ENCODE measurements at regions not wholly inside any gene's neighbourhood (a gene's known extent, or its start where the extent isn't known, plus 50 kb on each side); places are given as distances from the start of the nearest gene placed in this dataset.

DNA sequence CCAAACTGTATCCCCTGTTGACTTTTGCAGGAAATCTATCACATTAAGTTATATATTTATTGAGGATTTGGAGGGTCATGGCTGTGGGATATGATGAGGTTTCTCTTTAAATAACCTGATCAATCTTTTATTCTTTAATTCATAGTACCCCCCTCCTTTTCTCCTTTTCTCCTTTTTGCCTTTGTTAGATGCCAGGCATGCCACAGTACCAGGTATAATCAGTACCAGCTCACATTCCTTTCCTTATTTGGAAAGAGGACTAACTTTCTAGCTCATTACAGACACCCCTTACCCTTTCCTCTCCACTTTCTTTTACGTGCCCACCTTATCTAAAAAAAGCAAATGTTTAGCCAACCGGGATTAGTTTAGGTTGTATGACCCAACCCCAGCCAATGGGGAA, 326.4 kb upstream of the NAALADL2 start:
- no TSS peak for BruUV-seq (replicated peaks)
- intact Hi-C loops (cut with micrococcal nuclease), result no loop called here

GRCh38 chr3:174533286-174533685, 325.8 kb upstream of the NAALADL2 start:
- H3K4me2 ChIP-seq (ENCODE audit: insufficient read depth, low read length), result no peak overlapping the region
- FAIRE-seq (no peak), DNase-seq (ENCODE audit: low read depth, low spot score) (no peak)
- dilution Hi-C loops (cut with MboI; ENCODE audit: extremely low pct_ligation_motif_present, low sequenced_read_pairs), result no loop called here
- no peaks in the 10 kb centered on the region for H3K4me1 ChIP-seq (ENCODE audit: control insufficient read depth, extremely low read depth, insufficient read depth, low read length)
- no peaks in the 10 kb centered on the region for H3K36me3 ChIP-seq (ENCODE audit: control insufficient read depth in 2 of 2, extremely low read depth in 1 of 2, insufficient read depth in 2 of 2, low read length in 2 of 2)
- H3K4me3 ChIP-seq (replicated peaks in 1 of 3; ENCODE audit: insufficient read depth in 1 of 3, low read depth in 1 of 3, low read length in 3 of 3), result no peak overlapping the region
- H4K20me1 ChIP-seq (replicated peaks; ENCODE audit: control insufficient read depth, extremely low read depth, insufficient read depth, low read length), result no peaks in the 10 kb centered on the region
- no peak overlapping the region for H2AFZ ChIP-seq (ENCODE audit: low read depth, low read length)
- H3K9me1 ChIP-seq (replicated peaks; ENCODE audit: control insufficient read depth, extremely low read depth, insufficient read depth, low read length), result no peaks in the 10 kb centered on the region
- no peak overlapping the region for H3K9ac ChIP-seq (replicated peaks; ENCODE audit: extremely low read depth, insufficient read depth, low read length)
- ChIA-PET CTCF (no interaction called here), POLR2A (no interaction called here)
- intact Hi-C loops (cut with micrococcal nuclease), result no loop called here
- H3K79me2 ChIP-seq (ENCODE audit: control insufficient read depth, insufficient read depth, low read length), result no peaks in the 10 kb centered on the region
- H3K27me3 ChIP-seq (ENCODE audit: control insufficient read depth in 2 of 2, insufficient read depth in 2 of 2, low read length in 2 of 2), result no peaks in the 10 kb centered on the region
- BruUV-seq (replicated peaks), result no TSS peak
- no peak overlapping the region for H3K27ac ChIP-seq (ENCODE audit: insufficient read depth, low read depth, low read length)
- TF ChIP-seq MYC (IDR thresholded peaks at IDR 0.05; ENCODE audit: low read depth, low read length) (no peak), EZH2 (IDR thresholded peaks at IDR 0.05; ENCODE audit: borderline replicate concordance, low read depth, low read length, severe bottlenecking) (no peak), JUN (IDR thresholded peaks at IDR 0.05; ENCODE audit: borderline replicate concordance, insufficient read depth, insufficient read length, low read depth) (no peak), POLR2AphosphoS5 (IDR thresholded peaks at IDR 0.05; ENCODE audit: insufficient read depth, low read depth, low read length) (no peak), FOS (IDR thresholded peaks at IDR 0.05; ENCODE audit: borderline replicate concordance, insufficient read depth, low read length) (no peak), GATA2 (IDR thresholded peaks at IDR 0.05; ENCODE audit: insufficient read depth, insufficient read length, low read depth, low read length) (no peak), POLR2A (IDR thresholded peaks at IDR 0.05; ENCODE audit: low read depth, low read length) (no peak), CTCF (IDR thresholded peaks at IDR 0.05; ENCODE audit: extremely low read depth in 1 of 2, insufficient read depth in 1 of 2, low read depth in 1 of 2, low read length in 2 of 2) (no peak)
- TF ChIP-seq, protein P1, sequence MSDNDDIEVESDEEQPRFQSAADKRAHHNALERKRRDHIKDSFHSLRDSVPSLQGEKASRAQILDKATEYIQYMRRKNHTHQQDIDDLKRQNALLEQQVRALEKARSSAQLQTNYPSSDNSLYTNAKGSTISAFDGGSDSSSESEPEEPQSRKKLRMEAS (IDR thresholded peaks at IDR 0.05; ENCODE audit: insufficient read depth, insufficient read length), result no peak
- H3K9me3 ChIP-seq (replicated peaks; ENCODE audit: control insufficient read depth, insufficient read depth, low read length), result no peaks in the 10 kb centered on the region

More for the DNA sequence above, 326.4 kb upstream of the NAALADL2 start:
- Histone ChIP-seq H3K4me3 (replicated peaks in 1 of 3; ENCODE audit: insufficient read depth in 1 of 3, low read depth in 1 of 3, low read length in 3 of 3) (no peak overlapping the region), H3K27ac (ENCODE audit: insufficient read depth, low read depth, low read length) (no peak overlapping the region), H3K4me1 (ENCODE audit: control insufficient read depth, extremely low read depth, insufficient read depth, low read length) (no peaks in the 10 kb centered on the region), H3K27me3 (ENCODE audit: control insufficient read depth in 2 of 2, insufficient read depth in 2 of 2, low read length in 2 of 2) (no peaks in the 10 kb centered on the region), H3K79me2 (ENCODE audit: control insufficient read depth, insufficient read depth, low read length) (no peaks in the 10 kb centered on the region), H3K9me1 (replicated peaks; ENCODE audit: control insufficient read depth, extremely low read depth, insufficient read depth, low read length) (no peaks in the 10 kb centered on the region), H3K36me3 (ENCODE audit: control insufficient read depth in 2 of 2, extremely low read depth in 1 of 2, insufficient read depth in 2 of 2, low read length in 2 of 2) (no peaks in the 10 kb centered on the region), H4K20me1 (replicated peaks; ENCODE audit: control insufficient read depth, extremely low read depth, insufficient read depth, low read length) (no peaks in the 10 kb centered on the region), H3K9me3 (replicated peaks; ENCODE audit: control insufficient read depth, insufficient read depth, low read length) (no peaks in the 10 kb centered on the region), H3K9ac (replicated peaks; ENCODE audit: extremely low read depth, insufficient read depth, low read length) (no peak overlapping the region), H3K4me2 (ENCODE audit: insufficient read depth, low read length) (no peak overlapping the region), H2AFZ (ENCODE audit: low read depth, low read length) (no peak overlapping the region)
- dilution Hi-C loops (cut with MboI; ENCODE audit: extremely low pct_ligation_motif_present, low sequenced_read_pairs), result no loop called here
- TF ChIP-seq POLR2A (IDR thresholded peaks at IDR 0.05; ENCODE audit: low read depth, low read length) (no peak), CTCF (IDR thresholded peaks at IDR 0.05; ENCODE audit: extremely low read depth in 1 of 2, insufficient read depth in 1 of 2, low read depth in 1 of 2, low read length in 2 of 2) (no peak)
- DNase-seq (ENCODE audit: low read depth, low spot score) (no peak), FAIRE-seq (no peak)
- ChIA-PET POLR2A (no interaction called here), CTCF (no interaction called here)

All from endothelial cell of umbilical vein (primary cell).